ENCODE measurements at regions not wholly inside any gene's neighbourhood (a gene's known extent, or its start where the extent isn't known, plus 50 kb on each side); places are given as distances from the start of the nearest gene placed in this dataset.

DNA sequence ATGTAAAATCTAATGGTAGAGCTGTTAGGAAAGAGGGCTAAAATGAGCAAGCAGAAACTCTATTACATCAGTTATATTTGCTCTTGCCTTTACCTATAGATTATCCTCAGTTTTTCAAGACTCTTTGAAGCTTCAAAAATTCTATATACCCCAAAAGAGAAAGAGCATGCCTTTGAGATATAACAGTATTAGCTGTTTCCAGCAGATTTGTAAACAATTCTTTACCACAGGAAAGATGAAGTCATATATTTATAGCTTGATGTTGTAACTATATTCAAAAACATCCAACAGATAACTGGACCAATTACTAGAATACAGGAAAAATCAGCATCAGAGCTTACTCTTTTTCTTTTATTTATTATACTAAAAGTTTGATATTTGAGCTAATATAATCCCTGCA lies 416.2 kb upstream of the TPK1 start:
- TF ChIP-seq EZH2 (IDR thresholded peaks at IDR 0.05; ENCODE audit: low read depth, unreplicated experiment) = no peak
- TF ChIP-seq, protein P1, sequence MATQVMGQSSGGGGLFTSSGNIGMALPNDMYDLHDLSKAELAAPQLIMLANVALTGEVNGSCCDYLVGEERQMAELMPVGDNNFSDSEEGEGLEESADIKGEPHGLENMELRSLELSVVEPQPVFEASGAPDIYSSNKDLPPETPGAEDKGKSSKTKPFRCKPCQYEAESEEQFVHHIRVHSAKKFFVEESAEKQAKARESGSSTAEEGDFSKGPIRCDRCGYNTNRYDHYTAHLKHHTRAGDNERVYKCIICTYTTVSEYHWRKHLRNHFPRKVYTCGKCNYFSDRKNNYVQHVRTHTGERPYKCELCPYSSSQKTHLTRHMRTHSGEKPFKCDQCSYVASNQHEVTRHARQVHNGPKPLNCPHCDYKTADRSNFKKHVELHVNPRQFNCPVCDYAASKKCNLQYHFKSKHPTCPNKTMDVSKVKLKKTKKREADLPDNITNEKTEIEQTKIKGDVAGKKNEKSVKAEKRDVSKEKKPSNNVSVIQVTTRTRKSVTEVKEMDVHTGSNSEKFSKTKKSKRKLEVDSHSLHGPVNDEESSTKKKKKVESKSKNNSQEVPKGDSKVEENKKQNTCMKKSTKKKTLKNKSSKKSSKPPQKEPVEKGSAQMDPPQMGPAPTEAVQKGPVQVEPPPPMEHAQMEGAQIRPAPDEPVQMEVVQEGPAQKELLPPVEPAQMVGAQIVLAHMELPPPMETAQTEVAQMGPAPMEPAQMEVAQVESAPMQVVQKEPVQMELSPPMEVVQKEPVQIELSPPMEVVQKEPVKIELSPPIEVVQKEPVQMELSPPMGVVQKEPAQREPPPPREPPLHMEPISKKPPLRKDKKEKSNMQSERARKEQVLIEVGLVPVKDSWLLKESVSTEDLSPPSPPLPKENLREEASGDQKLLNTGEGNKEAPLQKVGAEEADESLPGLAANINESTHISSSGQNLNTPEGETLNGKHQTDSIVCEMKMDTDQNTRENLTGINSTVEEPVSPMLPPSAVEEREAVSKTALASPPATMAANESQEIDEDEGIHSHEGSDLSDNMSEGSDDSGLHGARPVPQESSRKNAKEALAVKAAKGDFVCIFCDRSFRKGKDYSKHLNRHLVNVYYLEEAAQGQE (IDR thresholded peaks at IDR 0.05; ENCODE audit: unreplicated experiment) = no peak
- TF ChIP-seq EZH2phosphoT487 (IDR thresholded peaks at IDR 0.05; ENCODE audit: unreplicated experiment) = no peak
- TF ChIP-seq NANOG (IDR thresholded peaks at IDR 0.05; ENCODE audit: borderline replicate concordance) = no peak
- TF ChIP-seq, protein P2, sequence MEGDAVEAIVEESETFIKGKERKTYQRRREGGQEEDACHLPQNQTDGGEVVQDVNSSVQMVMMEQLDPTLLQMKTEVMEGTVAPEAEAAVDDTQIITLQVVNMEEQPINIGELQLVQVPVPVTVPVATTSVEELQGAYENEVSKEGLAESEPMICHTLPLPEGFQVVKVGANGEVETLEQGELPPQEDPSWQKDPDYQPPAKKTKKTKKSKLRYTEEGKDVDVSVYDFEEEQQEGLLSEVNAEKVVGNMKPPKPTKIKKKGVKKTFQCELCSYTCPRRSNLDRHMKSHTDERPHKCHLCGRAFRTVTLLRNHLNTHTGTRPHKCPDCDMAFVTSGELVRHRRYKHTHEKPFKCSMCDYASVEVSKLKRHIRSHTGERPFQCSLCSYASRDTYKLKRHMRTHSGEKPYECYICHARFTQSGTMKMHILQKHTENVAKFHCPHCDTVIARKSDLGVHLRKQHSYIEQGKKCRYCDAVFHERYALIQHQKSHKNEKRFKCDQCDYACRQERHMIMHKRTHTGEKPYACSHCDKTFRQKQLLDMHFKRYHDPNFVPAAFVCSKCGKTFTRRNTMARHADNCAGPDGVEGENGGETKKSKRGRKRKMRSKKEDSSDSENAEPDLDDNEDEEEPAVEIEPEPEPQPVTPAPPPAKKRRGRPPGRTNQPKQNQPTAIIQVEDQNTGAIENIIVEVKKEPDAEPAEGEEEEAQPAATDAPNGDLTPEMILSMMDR (conservative IDR thresholded peaks at IDR 0.05; ENCODE audit: low read depth in 2 of 2) = no peak
- TF ChIP-seq CREB1 (CRISPR knock-in tag; IDR thresholded peaks at IDR 0.05; ENCODE audit: low read depth) = no peak
- TF ChIP-seq STAT1 (IDR thresholded peaks at IDR 0.05; ENCODE audit: unreplicated experiment) = no peak
- TF ChIP-seq JUNB (IDR thresholded peaks at IDR 0.05; ENCODE audit: unreplicated experiment) = no peak
- no peak for TF ChIP-seq ZNF114 (CRISPR knock-in tag; IDR thresholded peaks at IDR 0.05)
- no peak for TF ChIP-seq POLR2AphosphoS5 (IDR thresholded peaks at IDR 0.05; ENCODE audit: low read depth)
- TF ChIP-seq, protein P3, sequence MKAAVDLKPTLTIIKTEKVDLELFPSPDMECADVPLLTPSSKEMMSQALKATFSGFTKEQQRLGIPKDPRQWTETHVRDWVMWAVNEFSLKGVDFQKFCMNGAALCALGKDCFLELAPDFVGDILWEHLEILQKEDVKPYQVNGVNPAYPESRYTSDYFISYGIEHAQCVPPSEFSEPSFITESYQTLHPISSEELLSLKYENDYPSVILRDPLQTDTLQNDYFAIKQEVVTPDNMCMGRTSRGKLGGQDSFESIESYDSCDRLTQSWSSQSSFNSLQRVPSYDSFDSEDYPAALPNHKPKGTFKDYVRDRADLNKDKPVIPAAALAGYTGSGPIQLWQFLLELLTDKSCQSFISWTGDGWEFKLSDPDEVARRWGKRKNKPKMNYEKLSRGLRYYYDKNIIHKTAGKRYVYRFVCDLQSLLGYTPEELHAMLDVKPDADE (IDR thresholded peaks at IDR 0.05) = no peak
- TF ChIP-seq ZNF331 (CRISPR knock-in tag; IDR thresholded peaks at IDR 0.05; ENCODE audit: low read depth) = no peak
- Histone ChIP-seq H3K9me2 (ENCODE audit: insufficient read depth) (no peaks in the 10 kb centered on the region), H2AFZ (no peak overlapping the region), H4K20me1 (replicated peaks; ENCODE audit: insufficient read depth) (no peaks in the 10 kb centered on the region), H3K4me3 (no peak overlapping the region), H3F3A (replicated peaks; ENCODE audit: low read depth) (no peaks in the 10 kb centered on the region), H3K36me3 (ENCODE audit: insufficient read depth) (0 out of 2 replicates have a peak, but pooled peaks cover 6% of the 10 kb centered on the region), H3K27me3 (ENCODE audit: insufficient read depth) (no peaks in the 10 kb centered on the region), H3K79me2 (replicated peaks; ENCODE audit: insufficient read depth) (no peaks in the 10 kb centered on the region), H3K4me2 (no peak overlapping the region), H3K27ac (ENCODE audit: low read depth) (no peak overlapping the region), H3K4me1 (ENCODE audit: insufficient read depth) (no peaks in the 10 kb centered on the region)
- H3K27ac Mint-ChIP-seq = no peak overlapping the region
- peaks cover 80% of the 10 kb centered on the region for H3K9me3 Mint-ChIP-seq
- no peaks in the 10 kb centered on the region for H3K4me1 Mint-ChIP-seq
- DNase-seq (ENCODE audit: low spot score) (no peak), ATAC-seq (no peak)
- no peak overlapping the region for H3K4me3 Mint-ChIP-seq
- peaks cover 6% of the 10 kb centered on the region; the same call in 1 of the 3 replicates for H3K36me3 Mint-ChIP-seq (ENCODE audit: low read depth)
- no peaks in the 10 kb centered on the region for H3K27me3 Mint-ChIP-seq (ENCODE audit: insufficient read depth, low read depth, poor library complexity)

Data from GM23338 (cell line).